BJ (cell line): ENCODE measurements at regions not wholly inside any gene's neighbourhood (a gene's known extent, or its start where the extent isn't known, plus 50 kb on each side); places are given as distances from the start of the nearest gene placed in this dataset.

ENCODE experiments used
- CTCF ChIA-PET: fragments of 350-600 bp; formaldehyde crosslinking; extraction: SDS; loops from one replicate; lab custom pipeline; 2021; ENCODE audit warnings: antibody characterized with exemption, inconsistent platforms; lab: Yijun Ruan, JAX
- POLR2A ChIA-PET: fragments of 300-600 bp; sonication (Branson Sonifier 250); formaldehyde crosslinking; extraction: SDS; loops from one replicate; lab custom pipeline; 2021; ENCODE audit warnings: antibody characterized with exemption; lab: Charles Lee
- DNase-seq: peaks from one replicate; pipeline ENCODE4 v3.0.0-alpha.2; 2011; ENCODE audit warnings: low read depth
- H3K27me3 ChIP-seq: 2 replicates; pipeline ENCODE4 v1.6.0; 2011; ENCODE audit warnings: low read length; ENCODE audit not compliant: control insufficient read depth, insufficient read depth
- H3K36me3 ChIP-seq: 2 replicates; pipeline ENCODE4 v1.5.1; 2011; ENCODE audit warnings: low read length; ENCODE audit not compliant: control insufficient read depth, insufficient read depth
- H3K4me3 ChIP-seq: 2 replicates; pipeline ENCODE4 v1.5.1; 2011; ENCODE audit warnings: low read depth, mild to moderate bottlenecking, control low read depth, low read length
- TF ChIP-seq, protein P1 (sequence below): IDR thresholded peaks from 2 replicates; pipeline ENCODE4 v1.5.1; 2011; ENCODE audit warnings: low read depth, mild to moderate bottlenecking, control low read depth, inconsistent platforms, low read length, moderate library complexity; ENCODE audit not compliant: insufficient read depth

DNA sequence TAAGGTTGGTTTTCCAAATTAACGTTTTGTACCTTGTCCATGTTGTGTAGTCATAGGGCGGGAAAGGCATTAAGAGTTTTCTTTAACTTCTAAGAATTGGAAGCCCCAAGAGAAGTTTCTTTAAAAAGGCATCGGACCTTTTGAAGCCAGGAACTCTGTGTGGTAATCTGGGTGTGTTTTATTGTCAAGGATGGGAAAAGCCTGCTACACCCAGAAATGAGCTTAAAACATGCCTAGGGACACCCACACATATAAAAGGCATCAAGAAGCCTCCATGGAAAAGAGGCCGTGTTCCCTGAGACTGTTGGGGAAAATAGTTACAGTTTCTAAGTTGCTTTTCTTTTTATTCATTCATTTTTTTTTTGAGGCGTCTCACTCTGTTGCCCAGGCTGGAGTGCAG is 81.0 kb upstream of the PTHLH start:
- Histone ChIP-seq H3K27me3 (no peaks in the 10 kb centered on the region; the same call in none of the 2 replicates), H3K36me3 (no peaks in the 10 kb centered on the region), H3K4me3 (no peak overlapping the region)
- TF ChIP-seq, protein P1, sequence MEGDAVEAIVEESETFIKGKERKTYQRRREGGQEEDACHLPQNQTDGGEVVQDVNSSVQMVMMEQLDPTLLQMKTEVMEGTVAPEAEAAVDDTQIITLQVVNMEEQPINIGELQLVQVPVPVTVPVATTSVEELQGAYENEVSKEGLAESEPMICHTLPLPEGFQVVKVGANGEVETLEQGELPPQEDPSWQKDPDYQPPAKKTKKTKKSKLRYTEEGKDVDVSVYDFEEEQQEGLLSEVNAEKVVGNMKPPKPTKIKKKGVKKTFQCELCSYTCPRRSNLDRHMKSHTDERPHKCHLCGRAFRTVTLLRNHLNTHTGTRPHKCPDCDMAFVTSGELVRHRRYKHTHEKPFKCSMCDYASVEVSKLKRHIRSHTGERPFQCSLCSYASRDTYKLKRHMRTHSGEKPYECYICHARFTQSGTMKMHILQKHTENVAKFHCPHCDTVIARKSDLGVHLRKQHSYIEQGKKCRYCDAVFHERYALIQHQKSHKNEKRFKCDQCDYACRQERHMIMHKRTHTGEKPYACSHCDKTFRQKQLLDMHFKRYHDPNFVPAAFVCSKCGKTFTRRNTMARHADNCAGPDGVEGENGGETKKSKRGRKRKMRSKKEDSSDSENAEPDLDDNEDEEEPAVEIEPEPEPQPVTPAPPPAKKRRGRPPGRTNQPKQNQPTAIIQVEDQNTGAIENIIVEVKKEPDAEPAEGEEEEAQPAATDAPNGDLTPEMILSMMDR: no peak
- POLR2A ChIA-PET: no interaction called here
- no peak for DNase-seq
- CTCF ChIA-PET: no interaction called here

DNA sequence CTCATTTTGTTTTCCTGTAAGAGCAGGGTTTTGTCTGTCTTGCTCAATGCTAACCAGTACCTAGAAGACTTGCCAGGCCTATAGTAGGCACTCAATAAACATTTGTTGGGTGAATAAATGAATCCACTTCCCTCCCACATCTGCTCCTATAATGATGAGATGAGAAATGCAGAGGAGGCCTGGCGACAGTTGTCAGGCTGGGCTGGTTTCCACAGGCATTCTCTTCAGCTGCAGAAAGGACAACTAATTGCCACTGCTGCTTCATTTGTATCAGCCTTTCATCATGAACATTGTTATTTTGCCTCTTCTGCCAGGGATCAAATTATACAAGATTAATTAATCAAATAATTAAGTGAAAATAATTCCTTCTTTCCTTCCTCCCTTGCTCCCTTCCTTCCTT is 82.0 kb upstream of the PTHLH start:
- TF ChIP-seq, protein P1: no peak
- ChIA-PET POLR2A (no interaction called here), CTCF (no interaction called here)
- Histone ChIP-seq H3K27me3 (no peaks in the 10 kb centered on the region; the same call in none of the 2 replicates), H3K36me3 (no peaks in the 10 kb centered on the region), H3K4me3 (no peak overlapping the region)
- DNase-seq: no peak

DNA sequence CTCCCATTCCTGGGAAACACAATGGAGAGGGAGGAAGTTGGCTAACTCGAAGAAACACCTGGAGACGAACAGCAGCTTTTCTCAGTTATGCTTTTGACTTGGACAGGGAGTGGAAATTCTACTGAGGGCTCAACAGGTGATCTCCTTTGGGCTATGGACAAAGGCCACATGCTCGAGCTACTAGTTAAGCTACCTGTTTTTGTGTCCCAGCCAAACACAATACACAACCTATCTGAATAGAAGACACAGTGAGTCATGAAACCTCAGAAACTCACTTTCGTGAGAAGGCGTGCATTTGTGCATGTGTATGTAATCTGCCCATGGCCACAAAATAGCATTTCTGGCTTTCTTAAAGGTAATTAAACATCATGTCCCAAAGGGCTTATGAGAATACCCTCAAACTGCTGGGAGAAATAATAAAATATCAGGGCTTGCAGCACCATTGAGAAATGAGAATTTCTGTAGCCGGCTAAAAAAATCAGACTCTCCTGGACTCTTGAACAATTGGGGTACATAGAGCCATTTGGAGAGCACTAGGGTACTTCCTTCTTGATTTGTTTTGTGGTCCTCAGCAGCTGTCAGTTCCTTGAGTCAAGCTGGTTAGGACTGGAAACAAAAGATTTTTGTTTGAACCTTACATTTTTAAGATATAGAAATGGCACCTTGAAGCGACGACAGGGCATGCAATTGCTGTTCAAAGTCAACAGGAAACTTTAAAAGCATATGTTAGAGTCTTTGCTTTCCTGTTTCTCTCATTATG is 85.5 kb upstream of the PTHLH start:
- ChIA-PET POLR2A (no interaction called here), CTCF (interaction anchor here (0.7 kb wide), 1 partner anchor 29 kb away, joined by 3 read pairs; no protein-coding TSS in a partner anchor)
- no peak for DNase-seq
- Histone ChIP-seq H3K4me3 (no peak overlapping the region), H3K36me3 (no peaks in the 10 kb centered on the region), H3K27me3 (no peaks in the 10 kb centered on the region)
- TF ChIP-seq, protein P1: no peak

DNA sequence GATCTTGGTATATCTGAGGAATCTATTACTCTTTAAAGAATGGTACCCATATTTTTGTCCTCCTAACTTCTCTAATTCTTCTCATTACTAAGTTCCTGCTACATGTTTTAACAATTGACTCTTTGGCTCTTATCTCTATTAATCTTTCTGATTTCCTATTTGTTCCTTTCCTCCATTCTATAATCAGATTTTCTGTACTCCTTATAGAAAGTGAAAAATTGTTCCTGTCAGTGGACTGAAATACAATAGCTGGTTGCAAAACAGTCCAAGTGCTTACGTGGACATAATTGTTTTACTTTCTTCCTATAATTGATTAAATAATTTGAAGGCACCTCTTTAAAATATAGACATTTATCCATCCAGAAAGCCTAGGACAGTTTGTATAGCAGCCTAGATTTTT is 86.7 kb upstream of the PTHLH start:
- H3K27me3 ChIP-seq: no peaks in the 10 kb centered on the region
- no peak overlapping the region for H3K4me3 ChIP-seq
- POLR2A ChIA-PET: no interaction called here
- TF ChIP-seq, protein P1: no peak
- DNase-seq: no peak
- CTCF ChIA-PET: no interaction called here
- no peaks in the 10 kb centered on the region for H3K36me3 ChIP-seq

DNA sequence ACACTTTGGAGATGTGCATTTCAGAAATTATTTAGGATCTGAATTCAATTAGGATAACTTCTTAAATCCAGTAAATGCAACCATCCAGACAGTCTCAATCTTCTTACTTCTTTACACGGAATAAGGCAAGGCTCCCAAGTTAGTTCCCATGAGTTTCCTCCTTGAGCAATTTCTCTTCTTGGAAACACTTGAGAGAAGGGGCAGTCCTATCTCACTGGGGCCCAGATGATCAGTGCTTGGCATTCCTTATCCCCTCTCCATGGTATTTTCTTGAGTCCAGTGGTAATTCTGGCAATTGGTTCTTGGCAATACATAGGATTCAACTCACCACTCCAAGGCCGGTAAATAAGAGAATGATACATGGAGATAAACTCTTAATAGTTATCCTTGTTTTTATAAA is 87.1 kb upstream of the PTHLH start:
- Histone ChIP-seq H3K27me3 (no peaks in the 10 kb centered on the region), H3K4me3 (no peak overlapping the region), H3K36me3 (no peaks in the 10 kb centered on the region)
- ChIA-PET POLR2A (no interaction called here), CTCF (no interaction called here)
- no peak for DNase-seq
- TF ChIP-seq, protein P1: no peak
